ENCODE measurements at regions not wholly inside any gene's neighbourhood (a gene's known extent, or its start where the extent isn't known, plus 50 kb on each side); places are given as distances from the start of the nearest gene placed in this dataset.

GRCh38 chr13:43979492-43979891, 99.8 kb downstream of the LACC1 start:
- no peak for TF ChIP-seq CTCF (conservative IDR thresholded peaks at IDR 0.05; ENCODE audit: low read depth, low read length)
- peak; percentile 48 for DNase-seq (ENCODE audit: low read depth)
- H3K4me3 ChIP-seq (ENCODE audit: low read depth, low read length): no peak overlapping the region

GRCh38 chr13:43980587-43980986, 100.9 kb downstream of the LACC1 start:
- TF ChIP-seq CTCF (conservative IDR thresholded peaks at IDR 0.05; ENCODE audit: low read depth, low read length): no peak
- no peak for DNase-seq (ENCODE audit: low read depth)
- H3K4me3 ChIP-seq (ENCODE audit: low read depth, low read length): no peak overlapping the region

- H3K4me3 ChIP-seq (ENCODE audit: low read depth, low read length): no peak overlapping the region
- TF ChIP-seq CTCF (conservative IDR thresholded peaks at IDR 0.05; ENCODE audit: low read depth, low read length): no peak
- DNase-seq (ENCODE audit: low read depth): no peak
Observed at GRCh38 chr13:43981091-43981490, 101.4 kb downstream of the LACC1 start.

GRCh38 chr13:43981512-43982301, 102.0 kb downstream of the LACC1 start:
- H3K4me3 ChIP-seq (ENCODE audit: low read depth, low read length): no peak overlapping the region
- DNase-seq (ENCODE audit: low read depth): no peak
- TF ChIP-seq CTCF (conservative IDR thresholded peaks at IDR 0.05; ENCODE audit: low read depth, low read length): no peak

- DNase-seq (ENCODE audit: low read depth): no peak
- no peak for TF ChIP-seq CTCF (conservative IDR thresholded peaks at IDR 0.05; ENCODE audit: low read depth, low read length)
- no peak overlapping the region for H3K4me3 ChIP-seq (ENCODE audit: low read depth, low read length)
Observed at GRCh38 chr13:43983373-43983772, 103.7 kb downstream of the LACC1 start.

GRCh38 chr13:43984292-43984691, 104.6 kb downstream of the LACC1 start:
- TF ChIP-seq CTCF (conservative IDR thresholded peaks at IDR 0.05; ENCODE audit: low read depth, low read length): no peak
- no peak overlapping the region for H3K4me3 ChIP-seq (ENCODE audit: low read depth, low read length)
- DNase-seq (ENCODE audit: low read depth): no peak
